NB4 (cell line): ENCODE measurements at regions not wholly inside any gene's neighbourhood (a gene's known extent, or its start where the extent isn't known, plus 50 kb on each side); places are given as distances from the start of the nearest gene placed in this dataset.

ENCODE experiments used
- DNase-seq: peaks from one replicate; pipeline ENCODE4 v3.0.0; 2010; ENCODE audit warnings: low read depth
- H3K4me3 ChIP-seq: one replicate; pipeline ENCODE4 v1.5.1; 2011; ENCODE audit warnings: mild to moderate bottlenecking, low read depth, low read length, moderate library complexity
- CTCF ChIP-seq: IDR thresholded peaks from one replicate; pipeline ENCODE4 v1.5.1; 2012; ENCODE audit warnings: low read depth, low read length
- MAX ChIP-seq: IDR thresholded peaks from 2 replicates; pipeline ENCODE4 v1.6.1; 2011; ENCODE audit warnings: low read depth, low read length
- MYC ChIP-seq: IDR thresholded peaks from 2 replicates; pipeline ENCODE4 v1.6.1; 2011; ENCODE audit warnings: low read depth, low read length
- POLR2A ChIP-seq: IDR thresholded peaks from 2 replicates; pipeline ENCODE4 v1.6.1; 2011; ENCODE audit warnings: mild to moderate bottlenecking; ENCODE audit not compliant: insufficient read length; ENCODE audit errors: extremely low read depth

DNA sequence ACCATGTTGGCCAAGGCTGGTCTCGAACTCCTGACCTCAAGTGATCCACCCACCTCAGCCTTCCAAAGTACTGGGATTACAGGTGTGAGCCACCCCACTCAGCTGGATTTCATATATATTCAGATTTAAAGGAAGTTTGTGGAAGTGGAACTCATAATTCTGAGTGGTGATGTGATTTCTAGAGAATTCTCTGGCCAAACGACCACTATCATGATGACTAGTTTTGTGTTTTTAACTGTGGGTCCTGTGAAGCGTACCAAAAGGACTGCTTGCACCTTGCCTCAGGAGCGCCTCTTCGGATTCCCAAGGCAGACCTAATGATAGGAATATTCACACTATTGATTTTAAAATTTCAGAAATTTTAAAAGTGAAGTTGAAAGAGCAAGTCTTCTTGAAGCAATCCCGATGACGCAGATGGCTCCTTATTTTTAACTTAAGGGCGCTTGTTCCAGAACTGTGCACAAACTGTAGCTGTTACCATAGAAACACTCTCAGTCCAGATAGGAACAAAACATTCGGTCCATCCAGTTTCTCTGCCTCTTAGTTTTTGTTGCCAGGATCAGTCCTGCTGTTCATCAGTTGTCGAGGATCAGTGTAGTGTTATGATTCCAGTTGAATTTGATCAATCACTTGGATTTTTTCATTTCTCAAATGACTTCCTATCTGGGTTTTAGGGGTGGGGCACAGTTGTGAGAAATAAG, 51.7 kb upstream of the CLCN4 start:
- H3K4me3 ChIP-seq, result no peak overlapping the region
- TF ChIP-seq POLR2A, result no peak
- no peak for TF ChIP-seq MAX
- no peak for TF ChIP-seq MYC
- no peak for TF ChIP-seq CTCF
- DNase-seq, result no peak

DNA sequence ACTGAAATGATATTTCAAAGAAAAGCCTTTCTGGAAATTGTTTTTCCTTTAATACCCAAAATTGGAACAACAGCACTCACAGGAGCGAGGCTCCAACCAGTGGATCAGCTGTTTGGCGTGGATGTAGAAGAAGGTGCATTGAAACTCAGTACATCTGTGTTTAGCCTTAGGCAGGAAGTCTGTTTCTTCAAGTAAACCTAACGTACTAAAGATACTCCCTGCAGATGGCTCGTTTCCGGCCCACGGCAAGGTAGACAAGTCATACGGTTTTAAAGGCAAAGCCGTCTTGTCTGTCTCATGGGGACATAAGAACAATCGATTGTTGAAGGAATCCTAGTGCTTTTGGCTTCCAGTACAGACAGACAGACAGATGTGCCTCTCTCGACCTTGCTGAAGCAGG, 50.0 kb upstream of the CLCN4 start:
- no peak for DNase-seq
- H3K4me3 ChIP-seq, result no peak overlapping the region
- TF ChIP-seq MYC, result no peak
- TF ChIP-seq MAX, result no peak
- no peak for TF ChIP-seq POLR2A
- no peak for TF ChIP-seq CTCF
